ENCODE measurements at regions not wholly inside any gene's neighbourhood (a gene's known extent, or its start where the extent isn't known, plus 50 kb on each side); places are given as distances from the start of the nearest gene placed in this dataset.

DNA sequence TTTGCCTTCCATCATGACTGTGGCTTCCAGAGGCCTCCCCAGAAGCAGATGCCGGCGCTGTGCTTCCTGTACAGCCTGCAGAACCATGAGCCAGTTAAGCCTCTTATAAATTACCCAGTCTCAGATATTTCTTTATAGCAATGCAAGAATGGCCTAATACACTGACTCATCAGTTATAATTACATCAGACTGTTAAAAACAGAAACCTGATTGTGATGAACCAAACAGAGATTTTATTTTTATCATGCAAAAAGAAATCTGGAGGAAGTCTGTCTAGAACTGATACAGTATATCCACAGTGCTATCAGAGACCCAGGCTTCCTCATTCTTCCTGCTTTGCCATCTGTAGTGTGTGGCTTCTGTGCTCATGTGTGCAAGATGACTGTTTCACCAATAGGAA lies 93.4 kb upstream of the MEX3C start:
- Histone ChIP-seq H3K4me1 (ENCODE audit: control insufficient read depth, insufficient read depth, low read length) (no peaks in the 10 kb centered on the region), H3K36me3 (ENCODE audit: control insufficient read depth, insufficient read depth, low read length) (no peaks in the 10 kb centered on the region), H3K9me3 (ENCODE audit: control insufficient read depth, low read length) (no peaks in the 10 kb centered on the region), H3K27me3 (ENCODE audit: control insufficient read depth, insufficient read depth, low read length, poor library complexity, severe bottlenecking) (no peaks in the 10 kb centered on the region), H3K4me3 (ENCODE audit: low read length) (no peak overlapping the region), H3K9ac (ENCODE audit: extremely low read depth, low read length, poor library complexity, severe bottlenecking) (no peak overlapping the region), H3K27ac (ENCODE audit: low read depth, low read length) (no peak overlapping the region)
- Mint-ChIP-seq H3K4me3 (no peak overlapping the region), H3K36me3 (ENCODE audit: low read depth) (no peaks in the 10 kb centered on the region), H3K9me3 (peaks cover 8% of the 10 kb centered on the region), H3K27ac (no peak overlapping the region), H3K4me1 (no peaks in the 10 kb centered on the region), H3K27me3 (ENCODE audit: insufficient read depth) (no peaks in the 10 kb centered on the region)
- TF ChIP-seq CTCF (conservative IDR thresholded peaks at IDR 0.05), result no peak
- WGBS, 2 experiments (ENCODE audit: insufficient coverage in 1 of 2, insufficient read length in 1 of 2), result 90 to 91% methylated on average over 2 of the region's 2 CpGs
- no peak for DNase-seq

GRCh38 chr18:51300912-51301311 lies 103.4 kb upstream of the MEX3C start:
- no peaks in the 10 kb centered on the region for H3K9me3 ChIP-seq (ENCODE audit: control insufficient read depth, low read length)

GRCh38 chr18:51301376-51301775 lies 103.9 kb upstream of the MEX3C start:
- no peak overlapping the region for H3K27ac ChIP-seq (ENCODE audit: low read depth, low read length)
- WGBS, 2 experiments (ENCODE audit: insufficient coverage in 1 of 2, insufficient read length in 1 of 2), result 87 to 97% methylated on average over 3 of the region's 3 CpGs
- no peak overlapping the region for H3K9ac ChIP-seq (ENCODE audit: extremely low read depth, low read length, poor library complexity, severe bottlenecking)
- H3K9me3 Mint-ChIP-seq, result no peaks in the 10 kb centered on the region
- no peaks in the 10 kb centered on the region for H3K9me3 ChIP-seq (ENCODE audit: control insufficient read depth, low read length)
- no peaks in the 10 kb centered on the region for H3K27me3 Mint-ChIP-seq (ENCODE audit: insufficient read depth)
- TF ChIP-seq CTCF (conservative IDR thresholded peaks at IDR 0.05), result no peak
- no peak overlapping the region for H3K4me3 Mint-ChIP-seq
- H3K4me1 ChIP-seq (ENCODE audit: control insufficient read depth, insufficient read depth, low read length), result no peaks in the 10 kb centered on the region
- no peak overlapping the region for H3K27ac Mint-ChIP-seq
- no peaks in the 10 kb centered on the region for H3K36me3 ChIP-seq (ENCODE audit: control insufficient read depth, insufficient read depth, low read length)
- no peak for DNase-seq
- no peaks in the 10 kb centered on the region for H3K27me3 ChIP-seq (ENCODE audit: control insufficient read depth, insufficient read depth, low read length, poor library complexity, severe bottlenecking)
- no peaks in the 10 kb centered on the region for H3K4me1 Mint-ChIP-seq
- H3K36me3 Mint-ChIP-seq (ENCODE audit: low read depth), result no peaks in the 10 kb centered on the region
- no peak overlapping the region for H3K4me3 ChIP-seq (ENCODE audit: low read length)

More at GRCh38 chr18:51300912-51301311, 103.4 kb upstream of the MEX3C start:
- 95% methylated on average over 3 of the region's 3 CpGs; no CpG with 5 or more reads in 1 of the 2 experiments for WGBS, 2 experiments (ENCODE audit: insufficient coverage in 1 of 2, insufficient read length in 1 of 2)
- no peaks in the 10 kb centered on the region for H3K4me1 ChIP-seq (ENCODE audit: control insufficient read depth, insufficient read depth, low read length)
- no peaks in the 10 kb centered on the region for H3K4me1 Mint-ChIP-seq
- no peaks in the 10 kb centered on the region for H3K36me3 ChIP-seq (ENCODE audit: control insufficient read depth, insufficient read depth, low read length)
- H3K27ac ChIP-seq (ENCODE audit: low read depth, low read length), result no peak overlapping the region
- no peak overlapping the region for H3K27ac Mint-ChIP-seq
- no peaks in the 10 kb centered on the region for H3K27me3 Mint-ChIP-seq (ENCODE audit: insufficient read depth)
- no peak overlapping the region for H3K4me3 Mint-ChIP-seq
- no peaks in the 10 kb centered on the region for H3K9me3 Mint-ChIP-seq
- H3K36me3 Mint-ChIP-seq (ENCODE audit: low read depth), result no peaks in the 10 kb centered on the region
- no peak overlapping the region for H3K9ac ChIP-seq (ENCODE audit: extremely low read depth, low read length, poor library complexity, severe bottlenecking)
- H3K27me3 ChIP-seq (ENCODE audit: control insufficient read depth, insufficient read depth, low read length, poor library complexity, severe bottlenecking), result no peaks in the 10 kb centered on the region
- no peak overlapping the region for H3K4me3 ChIP-seq (ENCODE audit: low read length)
- TF ChIP-seq CTCF (conservative IDR thresholded peaks at IDR 0.05), result no peak
- DNase-seq, result no peak
